HG02642 (cell line): ENCODE measurements at regions not wholly inside any gene's neighbourhood (a gene's known extent, or its start where the extent isn't known, plus 50 kb on each side); places are given as distances from the start of the nearest gene placed in this dataset.

Experiments
- ATAC-seq: cut with Tn5 transposase; IDR thresholded peaks from one replicate; pipeline ENCODE4 v1.9.1; 2021; ENCODE audit warnings: mild to moderate bottlenecking; ENCODE audit not compliant: unreplicated experiment, poor library complexity

GRCh38 chr1:101290922-101291561, 54.2 kb downstream of the S1PR1 start:
- no peak for ATAC-seq

DNA sequence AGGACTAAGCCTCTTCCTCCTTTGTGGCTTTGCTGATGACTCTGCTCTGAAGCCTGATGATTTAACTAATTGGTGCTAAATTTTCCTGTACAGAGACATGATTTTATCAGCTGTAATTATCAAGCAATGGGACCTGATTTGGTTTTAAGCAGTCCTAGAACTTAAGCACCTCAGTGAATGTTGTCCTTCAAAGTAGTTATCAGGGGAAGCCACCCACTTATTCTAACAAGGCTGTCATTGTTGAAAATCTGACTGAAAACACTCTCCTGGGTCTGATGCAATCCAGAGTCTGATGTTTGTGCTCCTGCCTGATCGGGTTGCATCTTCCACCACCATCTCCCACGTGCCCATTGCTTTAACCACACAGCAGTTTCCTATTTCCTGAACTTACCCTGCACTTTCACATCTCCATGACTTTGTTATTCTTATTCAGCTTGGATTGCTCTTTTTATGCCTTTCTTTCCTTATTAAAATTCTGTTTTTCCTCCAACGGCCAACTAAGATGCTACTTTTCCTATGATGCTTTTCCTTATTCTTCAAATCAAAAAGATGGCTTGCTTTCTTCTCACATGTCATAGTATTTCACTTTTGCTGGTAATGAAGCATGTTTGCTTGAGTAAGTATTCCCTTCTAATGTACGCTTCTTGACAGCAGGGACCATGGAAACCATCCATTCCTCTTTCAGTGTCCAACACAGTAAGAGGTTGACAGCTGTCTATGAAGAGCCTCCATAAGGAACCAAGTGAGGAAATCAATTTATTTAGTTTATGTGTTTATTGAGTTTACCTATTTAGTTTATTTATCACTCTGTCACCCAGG, 55.0 kb downstream of the S1PR1 start:
- ATAC-seq, result peak; percentile 31

DNA sequence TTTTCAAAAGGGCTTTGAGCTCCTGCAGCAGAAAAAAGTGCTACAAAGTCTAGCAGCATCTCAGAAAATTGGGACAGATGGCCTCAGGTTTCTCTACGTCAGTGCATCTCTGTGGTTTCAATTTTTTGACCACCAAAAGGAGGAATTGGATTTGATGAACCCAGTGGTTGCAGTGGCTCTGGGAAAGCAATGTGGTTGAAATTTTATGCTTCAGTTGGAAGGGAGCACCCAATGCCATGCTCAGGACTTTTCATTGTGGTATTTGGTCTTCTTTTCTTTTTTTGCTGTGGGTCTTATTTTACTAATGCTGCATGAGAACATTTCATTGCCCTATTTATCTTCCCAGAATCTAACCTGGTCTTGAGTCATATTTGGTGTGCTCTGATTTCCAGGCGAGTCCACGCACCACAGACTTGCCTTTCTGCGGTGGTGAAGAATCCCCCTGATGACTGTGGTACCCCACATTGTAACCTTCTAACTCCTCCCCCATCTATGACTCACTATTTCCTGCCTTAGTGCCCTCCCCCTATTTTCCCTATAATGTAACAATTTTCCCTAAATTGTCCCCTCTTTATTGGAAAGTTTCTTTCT, 56.7 kb downstream of the S1PR1 start:
- peak; percentile 73 for ATAC-seq

DNA sequence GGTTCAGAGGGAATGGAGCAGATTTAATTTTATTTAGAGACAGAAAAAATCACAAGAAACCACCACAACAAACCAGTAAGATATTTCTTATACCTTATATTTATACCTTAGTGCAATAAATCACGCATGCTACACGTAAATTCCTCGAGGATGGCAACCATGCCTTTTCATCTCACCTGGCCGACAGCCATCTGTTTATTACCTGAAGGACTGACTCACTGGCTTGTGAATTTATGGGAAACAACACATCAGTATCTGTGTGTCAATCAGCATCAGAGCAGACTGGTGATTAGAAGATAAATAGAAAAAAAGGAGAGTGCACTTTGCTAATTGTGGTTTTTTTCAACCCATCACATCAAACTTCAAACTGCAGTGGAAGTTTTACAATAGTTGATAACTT, 58.4 kb downstream of the S1PR1 start:
- no peak for ATAC-seq

DNA sequence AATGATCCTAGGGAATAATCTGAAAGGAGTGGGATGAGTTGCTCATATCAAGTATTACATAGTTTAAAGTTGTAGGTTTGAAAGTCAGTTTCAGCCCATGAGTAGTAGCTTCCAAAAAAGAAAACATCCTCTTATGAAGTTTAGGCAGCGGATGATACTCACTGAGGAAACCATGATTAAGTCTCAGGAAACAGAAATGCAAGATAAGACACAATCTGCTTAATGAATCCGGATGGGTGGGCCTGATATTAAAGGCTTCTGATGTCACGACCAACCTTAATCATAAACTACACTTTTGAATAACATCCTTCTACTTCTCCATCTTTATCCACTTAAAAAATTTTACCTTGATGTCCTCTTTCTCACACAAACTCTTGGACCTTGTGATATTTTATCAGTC, 61.8 kb downstream of the S1PR1 start:
- no peak for ATAC-seq

DNA sequence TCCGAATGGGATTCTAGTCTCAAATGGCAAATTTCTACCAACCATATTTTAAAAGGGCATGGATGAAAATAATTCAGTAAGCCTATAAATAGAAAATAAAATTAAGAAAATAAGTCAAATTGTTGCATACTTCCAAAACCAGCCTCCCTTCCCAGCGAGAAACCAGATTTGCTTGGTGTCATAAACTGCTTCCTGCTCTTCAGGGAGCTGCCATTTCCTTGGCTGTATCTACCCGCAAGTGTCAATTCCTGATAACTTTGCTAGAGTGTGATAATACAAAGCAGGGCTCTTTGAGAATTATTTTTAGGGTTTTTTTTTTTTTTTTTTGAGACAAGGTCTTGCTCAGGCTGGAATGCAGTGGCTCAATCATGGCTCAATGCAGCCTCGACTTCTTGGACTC, 62.3 kb downstream of the S1PR1 start:
- no peak for ATAC-seq

DNA sequence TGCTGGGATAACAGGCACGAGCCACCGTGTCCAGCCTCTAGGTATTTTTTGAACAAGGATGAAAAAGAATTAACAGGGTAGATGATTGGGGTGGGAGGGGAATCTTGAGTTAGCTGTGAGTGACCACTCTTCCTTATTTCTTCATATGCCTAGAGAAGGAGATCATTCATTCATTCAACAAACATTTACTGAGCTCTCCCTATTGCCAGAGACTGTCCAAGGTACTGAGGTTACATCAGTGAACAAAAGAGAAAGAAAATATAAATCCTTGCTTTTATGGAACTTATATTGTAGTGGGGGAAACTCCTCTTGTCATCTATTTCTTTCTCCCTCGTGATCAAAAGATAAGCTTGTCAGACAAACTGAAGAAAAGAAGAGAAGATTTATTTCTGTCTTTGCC, 62.9 kb downstream of the S1PR1 start:
- ATAC-seq, result no peak

GRCh38 chr1:101300916-101301315, 64.1 kb downstream of the S1PR1 start:
- ATAC-seq, result no peak

DNA sequence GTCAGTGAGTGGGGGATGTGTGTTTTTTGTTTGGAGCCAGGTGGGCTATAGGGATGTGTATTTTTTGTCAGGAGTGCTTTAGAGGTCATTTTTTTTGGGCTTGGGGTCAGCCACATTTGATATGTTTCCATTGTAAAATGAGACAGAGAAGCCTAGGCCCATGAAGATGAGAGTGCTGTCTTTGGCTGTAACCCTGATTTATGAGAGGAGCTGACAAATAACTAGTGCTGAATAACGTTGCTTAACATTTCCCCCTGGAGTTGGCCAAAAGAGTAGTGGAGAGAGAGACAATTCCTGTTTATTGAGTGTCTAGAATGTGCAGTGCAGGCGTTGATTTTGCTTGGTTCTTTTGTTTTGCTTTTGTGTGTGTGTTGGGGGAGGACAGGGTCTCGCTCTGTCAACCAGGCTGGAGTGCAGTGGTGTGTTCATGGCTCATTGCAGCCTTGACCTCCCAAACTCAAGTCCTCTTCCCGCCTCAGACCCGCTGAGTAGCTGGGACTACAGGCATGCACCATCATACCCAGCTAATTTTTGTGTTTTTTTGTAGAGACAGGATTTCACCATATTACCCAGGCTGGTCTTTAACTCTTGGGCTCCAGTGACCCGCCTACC, 64.7 kb downstream of the S1PR1 start:
- ATAC-seq, result no peak

DNA sequence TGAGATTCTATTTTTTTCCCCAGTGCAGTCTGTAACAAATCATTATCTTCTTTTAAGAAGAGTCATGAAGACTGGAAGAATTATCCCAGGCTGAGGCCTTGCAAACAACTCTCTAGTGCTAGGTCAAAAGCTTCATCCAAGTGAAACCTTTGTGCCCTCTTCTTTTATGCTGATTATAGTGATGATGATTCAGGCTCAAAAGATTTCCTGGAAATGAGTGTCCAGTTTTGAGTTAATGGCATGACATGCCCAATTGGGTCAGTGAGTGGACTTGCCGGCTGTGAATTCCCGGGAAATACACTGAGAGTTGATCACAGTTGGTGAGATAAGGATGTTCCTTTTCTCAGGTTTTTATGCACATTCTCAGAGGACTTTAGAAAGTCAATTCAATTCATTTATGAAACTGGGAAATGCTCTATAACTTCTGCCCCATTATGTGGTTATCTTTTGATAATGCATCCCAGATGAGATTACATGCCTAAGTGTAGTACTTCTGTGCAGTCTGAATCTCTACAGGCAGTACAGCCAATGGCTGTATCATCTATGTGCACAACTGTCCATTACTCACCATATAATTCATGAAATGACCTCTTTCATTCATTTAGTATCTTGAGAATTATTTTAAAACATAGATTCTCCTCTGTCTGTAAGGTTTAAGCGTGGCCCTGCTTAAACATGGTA, 66.2 kb downstream of the S1PR1 start:
- ATAC-seq, result no peak

DNA sequence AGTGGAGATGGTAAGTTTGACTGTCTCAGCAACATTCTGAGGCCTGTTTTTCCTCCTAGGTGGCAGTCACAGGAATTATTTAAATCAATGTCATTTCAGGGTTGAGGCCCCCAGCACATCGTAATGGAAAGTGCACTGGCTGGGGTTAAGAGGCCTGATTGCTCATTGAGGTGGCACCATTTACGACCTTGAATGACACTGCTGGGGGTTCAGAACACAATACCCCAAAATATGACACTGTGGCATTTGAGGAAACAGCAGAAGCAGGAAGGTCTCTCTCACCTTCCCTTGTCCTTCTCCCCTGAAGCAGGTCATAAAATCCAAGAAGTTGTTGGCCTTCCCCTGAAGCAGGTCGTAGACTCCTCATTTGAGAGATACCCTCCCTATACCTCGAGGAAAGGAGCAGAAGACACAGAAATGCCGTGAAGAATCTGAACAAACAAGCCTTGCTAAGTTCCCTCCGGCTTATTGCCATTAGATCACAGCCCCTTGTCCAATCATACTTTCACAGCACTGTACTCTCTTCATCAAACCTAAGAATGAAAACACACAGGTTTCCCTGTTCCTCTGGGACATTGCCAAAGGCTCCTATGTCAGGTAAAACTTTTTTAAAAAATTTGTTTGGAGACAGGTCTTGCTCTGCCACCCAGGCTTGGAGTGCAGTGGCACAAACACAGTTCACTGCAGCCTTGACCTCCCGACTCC, 71.3 kb downstream of the S1PR1 start:
- ATAC-seq, result no peak

GRCh38 chr1:101308935-101309333, 72.1 kb downstream of the S1PR1 start:
- ATAC-seq, result no peak

GRCh38 chr1:101309334-101310311, 72.8 kb downstream of the S1PR1 start:
- peak; percentile 46 for ATAC-seq

GRCh38 chr1:101310506-101310905, 73.7 kb downstream of the S1PR1 start:
- no peak for ATAC-seq

DNA sequence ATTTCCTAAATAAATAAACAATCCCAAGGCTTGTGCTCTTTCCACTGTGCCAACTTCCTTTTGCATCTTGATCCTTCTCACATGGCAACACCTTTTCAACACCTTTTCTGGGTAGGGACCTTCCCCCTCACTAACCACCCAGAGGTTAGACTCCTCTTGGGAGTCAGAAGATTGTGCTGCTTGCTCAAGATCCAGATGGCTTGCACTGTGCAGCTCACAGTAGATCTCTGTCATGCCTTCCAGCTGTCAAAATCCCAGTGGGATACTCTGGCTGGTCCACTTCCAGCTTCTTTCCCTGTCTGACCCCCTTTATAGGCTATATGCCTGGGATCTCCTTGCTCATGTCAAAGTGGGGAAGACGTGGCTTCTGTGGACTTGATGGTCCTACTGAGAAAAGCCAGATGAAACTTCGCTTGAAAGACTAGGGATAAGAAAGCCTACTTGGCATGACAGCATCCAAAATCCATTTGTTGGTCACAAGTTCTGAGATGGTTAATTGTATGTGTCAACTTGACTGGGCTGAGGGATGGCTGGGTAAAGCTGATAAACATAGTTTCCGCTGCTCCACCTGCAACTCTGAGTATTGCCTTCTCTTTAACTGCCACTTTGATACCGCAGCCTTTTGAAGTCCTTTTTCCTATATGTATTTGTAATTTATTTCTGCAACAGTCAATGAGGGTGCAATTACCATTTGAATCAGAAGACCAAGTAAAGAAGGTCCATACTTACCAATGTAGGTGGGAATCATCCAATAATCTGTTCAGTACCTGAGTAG, 74.5 kb downstream of the S1PR1 start:
- ATAC-seq, result no peak

- ATAC-seq, result no peak
Measured at GRCh38 chr1:101312147-101312546, 75.3 kb downstream of the S1PR1 start.

DNA sequence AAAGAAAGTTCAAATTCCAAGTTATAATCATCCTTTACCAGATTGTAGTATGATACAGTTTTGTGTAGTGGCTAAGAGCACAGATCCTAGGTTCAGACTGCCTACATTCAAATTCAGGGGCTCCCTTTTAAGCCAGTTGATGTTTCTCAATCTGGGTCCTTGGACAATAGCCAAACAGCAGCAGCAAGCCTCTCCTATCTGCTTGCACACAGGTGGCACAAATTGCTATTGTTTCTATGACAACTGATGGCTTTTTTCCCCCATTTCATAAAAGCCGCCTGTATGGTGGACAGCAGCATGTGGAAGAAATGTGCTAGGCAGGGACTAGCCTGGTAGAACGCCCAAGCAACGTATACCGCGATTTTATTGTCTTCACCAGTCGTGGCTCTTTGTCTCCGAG, 76.5 kb downstream of the S1PR1 start:
- ATAC-seq, result no peak

- ATAC-seq, result peak; percentile 42
Measured at GRCh38 chr1:101314244-101314643, 77.4 kb downstream of the S1PR1 start.
